Stimulated activated CD4-positive, alpha-beta T cell treated with anti-CD3 and anti-CD28 coated beads, Interleukin-1b, Interleukin-23, amount 100 ng/mL, for 24 hours (primary cell): ENCODE measurements at regions not wholly inside any gene's neighbourhood (a gene's known extent, or its start where the extent isn't known, plus 50 kb on each side); places are given as distances from the start of the nearest gene placed in this dataset.

Source experiments
- DNase-seq, 4 experiments: peaks; one replicate each; pipeline ENCODE4 v3.0.0-alpha.2; 2020; ENCODE audit warnings: low read depth in 4 of 4, low spot score in 1 of 4

- no peak for DNase-seq
Observed at GRCh38 chr10:43809211-43809930, 160.7 kb upstream of the ZNF32 start.

- no peak for DNase-seq
Observed at GRCh38 chr10:43808136-43808535, 159.5 kb upstream of the ZNF32 start.

- DNase-seq = no peak
Observed at GRCh38 chr10:43806831-43807640, 158.4 kb upstream of the ZNF32 start.

DNA sequence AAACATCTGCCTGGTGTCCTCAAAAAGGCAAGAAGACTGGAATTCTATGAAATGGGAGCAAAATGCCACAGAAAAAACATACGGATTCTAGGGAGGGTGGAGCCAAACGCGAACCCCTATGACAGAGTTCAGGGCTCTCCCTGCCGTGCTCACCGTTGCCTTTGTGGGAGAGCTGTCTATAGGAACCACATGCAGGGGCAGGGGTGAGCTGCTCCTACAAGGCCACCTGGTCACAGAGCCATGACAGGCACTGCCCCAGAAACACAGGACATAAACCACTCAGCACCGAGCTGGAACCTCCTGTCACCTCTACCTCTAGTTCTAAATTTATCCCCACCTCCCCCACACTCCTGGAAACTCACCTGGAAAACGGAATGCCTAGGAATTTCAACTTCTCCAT lies 155.1 kb upstream of the ZNF32 start:
- DNase-seq = no peak

DNA sequence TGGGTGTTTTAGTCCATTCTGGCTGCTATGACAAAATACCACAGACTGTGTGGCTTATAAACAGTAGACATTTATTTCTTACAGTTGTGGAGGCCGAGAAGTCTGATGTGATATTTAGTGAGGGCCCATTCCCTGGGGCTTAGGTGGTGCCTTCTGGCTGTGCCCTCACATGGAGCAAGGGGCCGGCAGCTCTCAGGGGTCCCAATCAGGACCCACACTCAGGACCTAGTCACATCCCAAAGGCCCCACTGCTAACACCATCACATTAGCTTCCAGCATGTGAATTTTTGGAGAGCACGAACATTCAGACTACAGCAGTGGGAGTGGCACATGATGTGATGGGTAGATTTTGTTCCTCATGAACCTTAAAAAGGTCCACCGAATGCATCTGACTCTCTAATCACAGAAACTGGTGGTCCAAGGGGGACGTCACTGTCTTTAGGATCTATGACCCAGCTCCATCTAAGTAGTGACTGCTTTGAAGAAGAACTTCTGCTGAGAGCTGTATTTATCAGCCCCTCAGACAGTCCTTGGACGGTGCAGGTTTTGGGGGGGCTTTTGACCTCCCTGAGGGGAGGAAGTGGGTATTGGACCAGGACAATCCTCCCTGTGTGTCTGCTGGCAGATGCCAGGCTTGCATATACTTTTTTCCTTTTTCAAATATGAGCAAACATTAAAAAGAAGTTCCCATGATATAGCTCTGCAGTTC lies 154.5 kb upstream of the ZNF32 start:
- DNase-seq = no peak

DNA sequence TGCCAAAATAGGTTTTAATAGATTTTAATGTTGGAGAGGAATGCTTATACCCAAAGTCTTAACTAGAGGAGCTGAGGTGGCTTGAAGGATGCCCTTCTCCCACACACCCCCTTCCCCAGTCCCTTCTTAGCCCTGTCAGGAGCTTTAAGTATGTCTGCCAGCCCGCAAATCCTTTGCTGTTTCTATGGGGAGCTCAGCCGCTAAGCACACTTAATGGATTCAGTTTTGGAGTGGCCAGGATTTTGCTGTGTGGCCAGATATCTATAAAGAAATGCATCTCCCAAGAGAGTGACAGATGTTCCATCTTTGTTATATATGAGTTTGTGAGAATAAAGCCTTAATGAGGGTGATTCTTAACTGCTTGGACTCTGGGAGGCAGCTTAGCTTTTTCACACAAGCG lies 152.9 kb upstream of the ZNF32 start:
- no peak for DNase-seq

DNA sequence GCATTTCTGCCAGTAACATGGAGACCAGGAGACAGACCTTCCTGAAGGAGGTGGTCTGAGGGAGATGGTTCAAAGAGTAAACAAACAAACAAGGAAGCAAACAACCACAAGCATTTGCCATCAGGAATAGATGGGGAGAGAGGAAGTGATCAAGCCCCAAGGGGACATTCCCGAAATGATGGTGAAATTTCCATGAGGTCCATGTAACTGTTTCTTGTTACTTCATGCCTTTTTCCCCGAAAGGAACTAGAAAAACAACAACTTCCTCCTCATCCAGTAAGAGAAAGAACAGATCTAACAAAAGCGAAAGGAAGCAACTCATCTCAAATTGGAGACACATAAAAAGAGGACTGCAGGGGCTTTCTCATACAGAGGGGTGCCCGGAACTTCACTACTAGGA lies 152.5 kb upstream of the ZNF32 start:
- DNase-seq = no peak

- DNase-seq = no peak
Observed at GRCh38 chr10:43796781-43797180, 148.1 kb upstream of the ZNF32 start.

DNA sequence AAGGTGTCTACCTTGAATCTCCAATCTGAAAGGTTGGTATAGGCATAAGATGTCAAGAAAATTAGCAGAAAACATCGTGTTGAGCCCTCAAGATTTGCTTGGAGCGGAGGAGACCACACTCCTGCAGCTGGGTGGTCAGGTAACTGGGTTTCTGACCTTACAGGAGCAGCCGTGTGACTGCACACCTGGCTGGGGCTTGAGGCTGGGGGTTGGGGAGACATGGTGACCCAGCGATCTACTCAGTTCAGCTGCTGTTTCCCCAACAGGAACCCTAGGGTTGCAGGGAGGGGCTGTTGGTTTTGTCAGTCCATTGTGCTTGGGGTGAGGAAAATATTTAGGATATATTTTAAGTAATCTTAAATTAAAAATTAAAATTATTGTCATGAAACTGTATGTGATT lies 147.0 kb upstream of the ZNF32 start:
- DNase-seq = no peak

- DNase-seq = no peak
Observed at GRCh38 chr10:43795093-43795492, 146.4 kb upstream of the ZNF32 start.

DNA sequence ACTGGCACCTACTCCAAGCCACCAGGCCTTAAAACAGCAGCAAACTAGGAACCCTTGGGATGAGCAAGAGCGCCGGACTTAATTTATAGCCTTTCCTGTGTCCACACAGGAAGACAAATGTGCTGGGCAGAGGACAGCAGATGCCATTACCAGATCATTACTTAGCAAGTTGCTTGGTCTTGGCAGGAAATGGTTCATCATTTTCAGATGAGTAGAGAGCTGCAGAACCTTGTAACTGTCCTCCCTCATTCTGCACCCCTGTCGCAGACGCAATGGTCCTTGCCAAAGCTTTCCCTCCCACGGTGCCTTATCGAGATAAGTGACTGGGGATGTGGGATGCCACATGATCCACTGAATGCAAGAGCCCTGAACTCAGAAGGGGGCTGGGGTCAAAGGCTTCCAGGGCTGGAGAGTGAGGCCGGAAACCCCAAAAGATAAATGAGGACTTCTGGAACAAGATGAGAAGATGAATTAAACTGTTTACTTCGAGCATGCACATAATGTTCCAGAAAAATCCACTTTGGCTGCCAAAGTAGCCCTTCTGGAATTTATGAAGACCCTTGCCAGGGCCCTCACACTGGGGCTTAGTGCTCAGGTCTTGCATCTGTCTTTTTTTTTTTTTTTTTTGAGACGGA lies 145.6 kb upstream of the ZNF32 start:
- DNase-seq = no peak

GRCh38 chr10:43793704-43794103 lies 145.0 kb upstream of the ZNF32 start:
- no peak for DNase-seq

DNA sequence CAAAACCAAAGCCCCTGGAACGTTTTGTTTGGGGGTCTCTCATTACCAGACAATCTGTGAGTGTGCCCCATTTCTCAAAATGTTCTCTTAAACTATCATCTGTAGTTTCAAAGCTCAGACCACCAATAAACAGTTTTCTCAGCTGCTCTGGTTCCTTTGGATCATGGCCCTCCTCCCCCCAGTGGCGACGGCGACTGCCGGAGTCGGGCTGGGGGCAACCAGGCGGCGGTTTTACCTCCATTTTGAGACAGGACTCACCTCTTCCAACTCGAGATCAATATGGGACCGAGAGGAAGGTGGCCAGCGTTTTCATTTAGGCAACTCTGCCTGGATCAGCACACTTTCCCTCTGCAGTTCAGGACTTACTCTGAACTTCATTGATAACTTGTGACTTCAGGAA lies 141.5 kb upstream of the ZNF32 start:
- no peak for DNase-seq

- DNase-seq = no peak
Observed at GRCh38 chr10:43785252-43785651, 136.6 kb upstream of the ZNF32 start.

GRCh38 chr10:43782814-43783213 lies 134.1 kb upstream of the ZNF32 start:
- DNase-seq = no peak

DNA sequence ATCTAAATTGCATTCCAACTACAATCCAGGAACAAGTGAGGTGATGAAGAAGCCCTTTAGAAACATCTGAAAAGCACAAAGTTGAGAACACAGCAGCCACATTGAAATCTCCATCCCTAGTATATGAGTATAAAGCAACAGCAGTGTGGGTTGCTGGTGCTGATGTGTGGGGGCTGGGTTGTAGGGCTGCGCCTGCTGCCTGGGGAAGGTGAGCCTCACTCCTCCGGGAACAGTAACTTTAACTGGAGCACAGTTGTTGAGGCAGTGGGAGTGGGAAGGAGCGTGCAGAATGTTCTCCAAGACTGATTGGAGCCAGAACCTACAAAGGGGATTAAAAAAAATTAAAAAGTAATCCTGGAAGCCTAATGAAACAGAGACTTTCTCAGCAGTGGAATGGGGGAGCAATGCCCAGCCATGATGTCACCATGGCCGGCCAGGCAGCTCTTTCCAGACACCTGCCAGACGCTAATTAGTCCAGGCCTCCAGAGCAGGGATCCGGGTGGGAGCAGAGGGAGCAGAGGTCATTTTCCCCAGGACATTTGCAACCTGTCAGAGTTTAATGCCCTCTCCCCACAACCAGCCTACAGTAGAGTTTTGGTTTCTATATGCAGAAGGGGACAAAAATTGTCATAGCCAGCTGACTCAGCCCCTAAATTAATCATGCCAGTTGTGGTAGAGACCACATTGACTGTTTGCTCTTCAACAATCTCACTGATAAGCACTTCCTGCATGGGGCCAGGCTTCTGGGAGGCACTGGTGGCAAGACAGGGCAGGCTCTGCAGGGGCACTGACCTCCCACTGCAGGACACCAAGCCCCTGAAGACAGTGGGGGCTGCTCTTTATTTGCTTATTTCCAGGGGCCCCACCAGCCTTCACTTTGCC lies 133.0 kb upstream of the ZNF32 start:
- peak in 2 of 4 experiments; percentile 5 to 36 for DNase-seq

- DNase-seq = no peak
Observed at GRCh38 chr10:43778571-43778970, 129.9 kb upstream of the ZNF32 start.

DNA sequence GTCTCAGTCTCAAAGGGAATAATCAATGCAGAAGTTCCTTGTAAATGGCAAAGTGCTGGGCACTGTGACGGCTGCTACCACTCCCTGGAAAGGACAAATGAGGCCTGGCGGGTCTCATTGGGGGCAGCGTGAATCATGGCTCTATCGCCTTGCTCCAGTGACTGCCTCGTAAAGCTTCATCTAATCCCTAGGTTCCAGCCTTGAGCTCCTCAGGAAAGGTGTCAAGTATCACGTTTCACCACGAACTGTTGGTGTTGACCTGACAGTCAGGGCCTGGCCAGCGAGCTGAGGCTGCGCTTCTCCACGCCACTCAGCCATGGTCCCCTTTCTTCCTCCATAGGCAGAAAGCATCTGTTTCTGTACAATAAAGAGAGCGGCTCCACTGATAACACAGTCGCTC lies 126.7 kb upstream of the ZNF32 start:
- DNase-seq = no peak

DNA sequence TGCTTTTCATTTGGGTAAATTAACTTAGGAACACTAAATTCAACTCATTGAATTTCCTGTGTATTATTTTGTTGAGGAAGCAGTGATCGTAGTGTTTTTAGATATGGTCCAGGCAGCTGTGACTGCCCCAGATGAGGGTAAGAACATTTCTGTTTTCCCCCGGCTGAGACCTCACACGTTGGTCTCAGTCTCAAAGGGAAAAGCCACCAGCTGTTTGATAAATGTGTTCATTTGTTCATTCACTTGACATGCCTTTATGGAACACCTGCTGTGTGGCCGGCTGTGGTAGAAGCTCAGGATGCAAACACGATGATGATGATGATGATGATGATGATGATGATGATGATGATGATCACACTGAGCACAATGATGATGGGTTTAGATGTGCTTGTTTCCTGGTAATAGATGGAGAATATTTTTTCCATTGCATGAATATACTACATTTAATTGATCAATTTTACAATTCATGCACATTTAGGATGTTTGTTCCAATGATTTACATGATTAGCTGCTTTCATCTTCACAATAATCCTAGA lies 125.6 kb upstream of the ZNF32 start:
- DNase-seq = no peak

DNA sequence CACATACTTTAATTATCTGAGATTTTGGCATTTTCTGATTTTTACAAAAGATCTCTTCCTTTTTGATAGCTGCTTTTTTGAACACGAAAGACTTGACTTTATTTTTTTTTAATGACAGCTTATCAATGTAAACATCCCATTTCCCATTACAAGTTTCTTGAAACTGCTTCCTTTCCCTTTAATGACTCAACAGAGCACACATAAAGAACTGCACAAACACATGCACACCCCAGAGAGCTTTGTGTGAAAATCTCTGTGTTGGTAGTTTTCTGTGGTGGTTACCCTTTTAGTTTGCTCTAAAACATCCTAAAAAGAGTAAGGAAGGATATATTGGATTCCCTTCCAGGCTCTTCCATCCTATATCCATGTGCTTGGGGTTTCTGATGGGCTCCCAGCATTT lies 125.1 kb upstream of the ZNF32 start:
- DNase-seq = no peak
